Keratinocyte (primary cell): ENCODE measurements at regions not wholly inside any gene's neighbourhood (a gene's known extent, or its start where the extent isn't known, plus 50 kb on each side); places are given as distances from the start of the nearest gene placed in this dataset.

Source experiments
- DNase-seq: peaks from one replicate; pipeline ENCODE4 v3.0.0-alpha.2; 2011; ENCODE audit warnings: low read depth, missing footprints, low spot score
- FAIRE-seq: peaks from 2 replicates; lab custom pipeline; 2011; peaks lifted over from hg19 to GRCh38; lab: Jason Lieb, UNC
- H2AFZ ChIP-seq: 2 replicates; pipeline ENCODE4 v1.6.0; 2012; ENCODE audit warnings: low read length, control low read depth, inconsistent platforms; ENCODE audit not compliant: control insufficient read depth
- H3K27ac ChIP-seq: 2 replicates; pipeline ENCODE4 v1.5.1; 2011; ENCODE audit warnings: low read length; ENCODE audit not compliant: control insufficient read depth, insufficient read depth
- H3K27me3 ChIP-seq: 3 replicates; pipeline ENCODE4 v1.6.0; 2011; ENCODE audit warnings: low read length; ENCODE audit not compliant: control insufficient read depth, insufficient read depth; ENCODE audit errors: extremely low read depth
- H3K36me3 ChIP-seq, 2 experiments: 2 replicates in 1 of 2; 3 replicates in 1 of 2; pipeline ENCODE4 v1.5.1; 2011; ENCODE audit warnings: low read length in 2 of 2, mild to moderate bottlenecking in 1 of 2; ENCODE audit not compliant: control insufficient read depth in 2 of 2, insufficient read depth in 2 of 2; ENCODE audit errors: extremely low read depth in 1 of 2
- H3K4me1 ChIP-seq: 3 replicates; pipeline ENCODE4 v1.5.1; 2011; ENCODE audit warnings: low read length; ENCODE audit not compliant: control insufficient read depth, insufficient read depth; ENCODE audit errors: extremely low read depth
- H3K4me2 ChIP-seq: 3 replicates; pipeline ENCODE4 v1.6.0; 2011; ENCODE audit warnings: low read depth, low read length; ENCODE audit not compliant: control insufficient read depth, insufficient read depth; ENCODE audit errors: extremely low read depth
- H3K4me3 ChIP-seq, 3 experiments: fragments of 200-600 bp in 1 of 3; sonication (generic) in 1 of 3; 2 replicates in 2 of 3; 3 replicates in 1 of 3; pipeline ENCODE4 v1.5.1; 2011 to 2016; ENCODE audit warnings: low read length in 3 of 3, mild to moderate bottlenecking in 3 of 3, control low read depth in 2 of 3, inconsistent platforms in 1 of 3, low read depth in 1 of 3, mixed read lengths in 1 of 3, mixed run types in 1 of 3, moderate library complexity in 1 of 3; ENCODE audit not compliant: control insufficient read depth in 2 of 3, insufficient read depth in 2 of 3; ENCODE audit errors: extremely low read depth in 1 of 3
- H3K79me2 ChIP-seq: 2 replicates; pipeline ENCODE4 v1.6.0; 2012; ENCODE audit warnings: low read length; ENCODE audit not compliant: control insufficient read depth, insufficient read depth
- H3K9ac ChIP-seq: 3 replicates; pipeline ENCODE4 v1.6.0; 2011; ENCODE audit warnings: low read length; ENCODE audit not compliant: control insufficient read depth, insufficient read depth; ENCODE audit errors: extremely low read depth
- H3K9me1 ChIP-seq: 3 replicates; pipeline ENCODE4 v1.6.0; 2011; ENCODE audit warnings: low read length; ENCODE audit not compliant: control insufficient read depth, insufficient read depth; ENCODE audit errors: extremely low read depth
- H3K9me3 ChIP-seq: 2 replicates; pipeline ENCODE4 v1.5.1; 2012; ENCODE audit warnings: low read depth, low read length; ENCODE audit not compliant: control insufficient read depth
- H4K20me1 ChIP-seq: 3 replicates; pipeline ENCODE4 v1.6.0; 2011; ENCODE audit warnings: low read length; ENCODE audit not compliant: control insufficient read depth, insufficient read depth; ENCODE audit errors: extremely low read depth
- CTCF ChIP-seq, 3 experiments: IDR thresholded peaks in 1 of 3; conservative IDR thresholded peaks in 1 of 3; optimal IDR thresholded peaks in 1 of 3; 2 replicates in 2 of 3; 3 replicates in 1 of 3; pipeline versions ENCODE3 to v1.5.1; 2011; ENCODE audit warnings: low read length in 3 of 3, mild to moderate bottlenecking in 3 of 3, moderate library complexity in 2 of 3, control low read depth in 1 of 3, inconsistent platforms in 1 of 3; ENCODE audit not compliant: insufficient read depth in 2 of 3; ENCODE audit errors: extremely low read depth in 1 of 3
- EZH2 ChIP-seq: IDR thresholded peaks from one replicate; pipeline ENCODE4 v1.6.1; 2012; ENCODE audit warnings: inconsistent platforms, mild to moderate bottlenecking, low read length, moderate library complexity
- dilution Hi-C: fragments of 300-500 bp; cut with MboI; formaldehyde crosslinking; loops from one replicate; pipeline ENCODE4 v1.7.0; 2020; ENCODE audit warnings: low sequenced_read_pairs; ENCODE audit not compliant: extremely low pct_ligation_motif_present

GRCh38 chr4:102143433-102143832 lies 201.8 kb downstream of the SLC39A8 start:
- H3K27ac ChIP-seq, result no peak overlapping the region
- H3K4me3 ChIP-seq, result no peak overlapping the region
- H3K9me3 ChIP-seq, result no peaks in the 10 kb centered on the region
- FAIRE-seq, result peak; percentile 41
- peaks cover 16% of the 10 kb centered on the region for H3K4me1 ChIP-seq
- H4K20me1 ChIP-seq, result no peaks in the 10 kb centered on the region
- DNase-seq, result no peak
- no peak overlapping the region for H3K9ac ChIP-seq
- no peak for TF ChIP-seq EZH2
- no peak for TF ChIP-seq CTCF (optimal IDR thresholded peaks at IDR 0.05 in 1 of 3, IDR thresholded peaks at IDR 0.05 in 1 of 3, conservative IDR thresholded peaks at IDR 0.05 in 1 of 3; ENCODE audit: extremely low read depth in 1 of 3, insufficient read depth in 2 of 3, low read length in 3 of 3)
- H3K4me2 ChIP-seq, result no peak overlapping the region
- dilution Hi-C loops, result no loop called here
- H3K79me2 ChIP-seq, result no peaks in the 10 kb centered on the region
- no peaks in the 10 kb centered on the region for H3K36me3 ChIP-seq
- no peaks in the 10 kb centered on the region for H3K27me3 ChIP-seq
- H3K9me1 ChIP-seq, result no peaks in the 10 kb centered on the region
- no peak overlapping the region for H2AFZ ChIP-seq

- no peak overlapping the region for H2AFZ ChIP-seq
- H3K4me1 ChIP-seq, result peaks cover 16% of the 10 kb centered on the region
- H3K9me3 ChIP-seq, result no peaks in the 10 kb centered on the region
- no peaks in the 10 kb centered on the region for H3K36me3 ChIP-seq
- H3K79me2 ChIP-seq, result no peaks in the 10 kb centered on the region
- H3K4me2 ChIP-seq, result no peak overlapping the region
- H3K9me1 ChIP-seq, result no peaks in the 10 kb centered on the region
- no peak for TF ChIP-seq EZH2
- TF ChIP-seq CTCF (optimal IDR thresholded peaks at IDR 0.05 in 1 of 3, IDR thresholded peaks at IDR 0.05 in 1 of 3, conservative IDR thresholded peaks at IDR 0.05 in 1 of 3; ENCODE audit: extremely low read depth in 1 of 3, insufficient read depth in 2 of 3, low read length in 3 of 3), result no peak
- DNase-seq (no peak), FAIRE-seq (no peak)
- no peak overlapping the region for H3K9ac ChIP-seq
- dilution Hi-C loops, result no loop called here
- no peaks in the 10 kb centered on the region for H3K27me3 ChIP-seq
- H3K4me3 ChIP-seq, result no peak overlapping the region
- H4K20me1 ChIP-seq, result no peaks in the 10 kb centered on the region
- no peak overlapping the region for H3K27ac ChIP-seq
Observed at GRCh38 chr4:102141842-102142241, 203.4 kb downstream of the SLC39A8 start.
